ENCODE measurements at regions not wholly inside any gene's neighbourhood (a gene's known extent, or its start where the extent isn't known, plus 50 kb on each side); places are given as distances from the start of the nearest gene placed in this dataset.

DNA sequence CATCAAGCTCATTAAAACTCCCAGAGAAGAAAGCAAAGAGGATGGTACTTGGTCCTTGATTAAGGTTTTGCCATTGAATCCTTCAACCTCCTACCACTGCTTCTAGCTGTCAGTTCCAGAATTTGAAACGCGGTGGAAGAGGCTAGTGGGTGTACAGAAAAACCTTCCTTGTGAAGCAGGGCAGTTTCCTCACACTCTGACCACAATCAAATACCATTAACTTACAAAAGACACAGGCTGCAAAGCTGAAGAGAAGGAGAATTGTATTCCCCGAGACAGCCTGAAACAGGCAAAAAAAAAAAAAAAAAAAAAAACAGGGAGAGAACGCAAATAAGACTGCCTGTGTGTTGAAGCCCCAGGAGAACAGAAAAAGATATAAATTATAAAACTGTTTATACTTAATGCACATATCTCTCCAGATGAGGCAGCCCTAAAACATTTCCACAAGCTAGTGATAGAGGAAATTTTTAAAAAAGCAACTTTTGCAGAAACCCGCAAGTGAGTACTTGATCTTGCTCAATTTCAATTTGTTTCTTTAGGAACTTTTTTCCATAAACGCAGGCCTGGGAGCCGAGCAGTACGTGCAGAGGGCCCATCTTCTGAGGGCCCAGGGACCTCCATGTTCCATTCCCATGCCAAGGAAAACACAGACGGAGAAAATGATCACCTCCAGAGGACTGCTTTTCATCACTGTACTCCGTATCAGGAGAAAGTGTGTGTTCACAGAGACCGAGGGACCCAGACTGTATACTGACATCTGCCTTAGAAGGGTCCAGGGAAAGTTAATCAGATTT, 218.7 kb upstream of the BLID start:
- TF ChIP-seq, protein P1, sequence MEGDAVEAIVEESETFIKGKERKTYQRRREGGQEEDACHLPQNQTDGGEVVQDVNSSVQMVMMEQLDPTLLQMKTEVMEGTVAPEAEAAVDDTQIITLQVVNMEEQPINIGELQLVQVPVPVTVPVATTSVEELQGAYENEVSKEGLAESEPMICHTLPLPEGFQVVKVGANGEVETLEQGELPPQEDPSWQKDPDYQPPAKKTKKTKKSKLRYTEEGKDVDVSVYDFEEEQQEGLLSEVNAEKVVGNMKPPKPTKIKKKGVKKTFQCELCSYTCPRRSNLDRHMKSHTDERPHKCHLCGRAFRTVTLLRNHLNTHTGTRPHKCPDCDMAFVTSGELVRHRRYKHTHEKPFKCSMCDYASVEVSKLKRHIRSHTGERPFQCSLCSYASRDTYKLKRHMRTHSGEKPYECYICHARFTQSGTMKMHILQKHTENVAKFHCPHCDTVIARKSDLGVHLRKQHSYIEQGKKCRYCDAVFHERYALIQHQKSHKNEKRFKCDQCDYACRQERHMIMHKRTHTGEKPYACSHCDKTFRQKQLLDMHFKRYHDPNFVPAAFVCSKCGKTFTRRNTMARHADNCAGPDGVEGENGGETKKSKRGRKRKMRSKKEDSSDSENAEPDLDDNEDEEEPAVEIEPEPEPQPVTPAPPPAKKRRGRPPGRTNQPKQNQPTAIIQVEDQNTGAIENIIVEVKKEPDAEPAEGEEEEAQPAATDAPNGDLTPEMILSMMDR (IDR thresholded peaks at IDR 0.05; ENCODE audit: control insufficient read depth, extremely low read depth, insufficient read depth), result no peak
- no peak overlapping the region for H3K4me3 ChIP-seq (ENCODE audit: low read depth, low read length)
- no peak for DNase-seq (ENCODE audit: low read depth)

DNA sequence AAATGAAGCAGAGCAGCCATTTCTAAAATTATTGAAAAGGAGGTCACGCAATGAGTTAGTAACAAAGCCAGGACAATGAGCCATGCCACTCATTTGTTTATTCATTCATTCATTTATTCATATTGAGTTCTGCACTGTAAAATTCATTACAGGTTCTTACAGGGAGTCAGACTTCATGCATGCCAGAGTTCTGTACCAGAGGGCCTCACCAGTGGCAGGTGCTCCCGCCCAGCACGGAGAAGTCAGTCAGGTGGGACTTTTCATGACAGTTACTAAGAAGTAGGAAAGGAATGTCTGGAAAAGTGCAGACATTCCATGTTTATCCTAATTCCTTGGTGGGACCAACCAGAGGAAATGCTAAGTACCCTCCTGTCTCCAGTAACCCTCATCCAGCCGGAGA, 217.5 kb upstream of the BLID start:
- no peak overlapping the region for H3K4me3 ChIP-seq (ENCODE audit: low read depth, low read length)
- TF ChIP-seq, protein P1 (IDR thresholded peaks at IDR 0.05; ENCODE audit: control insufficient read depth, extremely low read depth, insufficient read depth), result no peak
- no peak for DNase-seq (ENCODE audit: low read depth)

DNA sequence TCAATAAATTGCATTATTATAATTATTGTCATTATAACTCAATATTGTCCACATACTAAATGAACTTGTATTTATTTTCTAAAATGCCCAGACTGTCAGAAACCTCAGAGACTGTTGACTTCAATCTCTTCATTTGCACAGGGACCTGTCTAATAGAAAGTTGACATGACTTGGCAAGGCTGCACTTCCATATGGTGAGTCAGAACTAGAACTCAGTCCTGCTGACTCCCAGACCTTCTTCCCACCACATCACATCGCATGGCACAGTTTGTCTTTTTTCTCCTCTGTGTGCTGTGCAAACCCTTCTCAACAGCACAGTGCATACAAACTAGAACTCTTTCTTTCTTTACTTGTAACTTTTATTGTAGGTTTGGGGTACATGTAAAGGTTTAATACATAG, 215.1 kb upstream of the BLID start:
- no peak overlapping the region for H3K4me3 ChIP-seq (ENCODE audit: low read depth, low read length)
- DNase-seq (ENCODE audit: low read depth), result no peak
- TF ChIP-seq, protein P1 (IDR thresholded peaks at IDR 0.05; ENCODE audit: control insufficient read depth, extremely low read depth, insufficient read depth), result no peak

DNA sequence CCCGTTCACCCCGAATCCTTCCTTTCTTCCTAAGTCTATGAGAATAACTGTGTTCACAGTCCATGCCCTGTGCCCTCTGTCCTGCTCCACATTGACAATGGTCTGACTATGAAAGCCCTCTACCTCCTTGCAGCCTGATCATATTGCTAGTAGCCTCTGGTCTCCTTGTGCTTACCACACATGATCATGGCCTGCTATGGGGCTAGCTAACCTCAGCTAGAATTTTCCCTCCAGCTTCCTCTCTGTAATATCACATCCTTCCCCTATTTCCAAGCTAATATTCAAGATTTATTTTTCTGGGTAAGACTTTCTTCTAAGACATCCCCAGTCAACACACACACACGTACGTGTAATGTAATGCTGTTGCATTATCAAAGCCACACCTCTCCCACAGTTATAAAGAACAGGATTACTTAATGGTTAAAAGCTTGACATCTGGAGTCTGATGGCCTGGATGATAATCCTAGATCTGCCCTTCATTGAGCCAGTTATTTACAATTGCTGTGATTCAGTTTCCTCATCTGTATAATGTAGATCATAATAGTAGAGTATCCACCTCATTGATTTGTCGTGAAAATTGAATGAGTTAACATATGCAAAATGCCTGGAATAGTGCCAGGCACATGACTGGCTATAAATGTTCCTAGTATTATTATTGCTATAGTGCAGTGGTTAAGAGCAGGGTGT, 214.4 kb upstream of the BLID start:
- no peak overlapping the region for H3K4me3 ChIP-seq (ENCODE audit: low read depth, low read length)
- no peak for DNase-seq (ENCODE audit: low read depth)
- TF ChIP-seq, protein P1 (IDR thresholded peaks at IDR 0.05; ENCODE audit: control insufficient read depth, extremely low read depth, insufficient read depth), result no peak

DNA sequence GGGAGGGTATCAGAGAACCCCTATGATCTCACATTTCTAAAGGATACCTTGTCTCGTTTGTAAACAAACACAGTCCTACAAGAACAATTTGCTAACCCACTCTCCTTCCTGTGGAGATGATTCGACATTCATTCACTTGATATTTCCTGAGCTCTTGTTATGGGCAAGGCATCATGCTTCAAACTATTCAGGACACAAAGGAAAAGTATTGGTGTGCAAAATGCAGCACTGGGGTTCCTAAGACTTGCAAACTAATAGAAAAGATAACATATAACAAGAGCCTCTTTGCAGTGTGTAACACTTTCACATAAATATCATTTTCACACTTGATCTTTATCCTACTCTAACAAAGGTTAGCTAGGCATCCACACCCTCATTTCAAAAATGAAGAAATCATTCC, 211.5 kb upstream of the BLID start:
- TF ChIP-seq, protein P1 (IDR thresholded peaks at IDR 0.05; ENCODE audit: control insufficient read depth, extremely low read depth, insufficient read depth), result no peak
- DNase-seq (ENCODE audit: low read depth), result no peak
- H3K4me3 ChIP-seq (ENCODE audit: low read depth, low read length), result no peak overlapping the region

DNA sequence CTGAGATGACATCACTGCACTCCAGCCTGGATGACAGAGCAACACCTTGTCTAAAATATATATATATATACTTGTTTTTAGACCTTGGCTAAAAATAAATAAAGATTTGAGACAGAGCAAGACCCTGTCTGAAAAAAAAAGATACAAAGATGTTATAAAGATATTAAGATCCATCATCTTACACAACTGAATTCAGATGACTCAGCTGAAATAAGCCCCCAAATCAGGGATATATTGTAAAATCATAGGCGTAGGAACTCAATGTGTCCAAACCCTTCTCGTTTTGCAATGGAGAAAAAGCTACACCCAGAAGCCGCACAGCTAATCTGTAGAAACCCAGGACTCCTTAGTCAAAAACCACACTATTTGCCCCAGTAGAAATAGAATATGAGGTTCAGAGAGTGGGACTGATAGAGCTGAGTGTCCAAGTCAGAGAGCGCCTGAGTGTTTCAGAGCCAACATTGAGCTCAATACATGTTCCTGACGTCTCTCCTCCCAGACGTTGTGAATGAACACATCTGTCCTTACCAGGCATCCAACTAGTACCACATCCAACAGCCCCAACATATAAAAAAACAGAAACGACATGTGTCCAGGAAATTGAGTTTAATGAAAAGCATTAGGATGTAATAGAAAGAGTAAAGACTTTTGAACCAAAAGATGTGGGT, 207.9 kb upstream of the BLID start:
- TF ChIP-seq, protein P1 (IDR thresholded peaks at IDR 0.05; ENCODE audit: control insufficient read depth, extremely low read depth, insufficient read depth), result no peak
- no peak for DNase-seq (ENCODE audit: low read depth)
- no peak overlapping the region for H3K4me3 ChIP-seq (ENCODE audit: low read depth, low read length)
